Cardiac muscle cell (in vitro differentiated cells and primary cell): ENCODE measurements at regions not wholly inside any gene's neighbourhood (a gene's known extent, or its start where the extent isn't known, plus 50 kb on each side); places are given as distances from the start of the nearest gene placed in this dataset.

ENCODE experiments used
- DNase-seq, 2 donors: peaks; one replicate each; pipeline versions ENCODE4 v3.0.0 to v3.0.0-alpha.2; 2010 to 2017; ENCODE audit warnings: low read depth in 1 of 2, low spot score in 1 of 2
- H3K27ac ChIP-seq: fragments of 200-600 bp; sonication (generic); 2 replicates; pipeline ENCODE4 v1.5.1; 2016
- H3K27me3 ChIP-seq: fragments of 200-600 bp; sonication (generic); 2 replicates; pipeline ENCODE4 v1.6.0; 2016; ENCODE audit warnings: control low read depth
- H3K36me3 ChIP-seq: fragments of 200-600 bp; sonication (generic); 2 replicates; pipeline ENCODE4 v1.5.1; 2016; ENCODE audit warnings: control low read depth
- H3K4me1 ChIP-seq: fragments of 200-600 bp; sonication (generic); 2 replicates; pipeline ENCODE4 v1.8.1; 2017; ENCODE audit warnings: low read depth, mild to moderate bottlenecking, mixed run types
- H3K4me3 ChIP-seq: fragments of 200-600 bp; sonication (generic); 2 replicates; pipeline ENCODE4 v1.5.1; 2016; ENCODE audit warnings: mild to moderate bottlenecking
- H3K9me3 ChIP-seq: fragments of 200-600 bp; sonication (generic); 2 replicates; pipeline ENCODE4 v1.5.1; 2017; ENCODE audit warnings: low read depth, mild to moderate bottlenecking, control low read depth
- TF ChIP-seq, protein P1 (sequence below): IDR thresholded peaks from 2 replicates; pipeline ENCODE4 v1.5.1; 2012; ENCODE audit warnings: low read depth, mild to moderate bottlenecking, low read length

DNA sequence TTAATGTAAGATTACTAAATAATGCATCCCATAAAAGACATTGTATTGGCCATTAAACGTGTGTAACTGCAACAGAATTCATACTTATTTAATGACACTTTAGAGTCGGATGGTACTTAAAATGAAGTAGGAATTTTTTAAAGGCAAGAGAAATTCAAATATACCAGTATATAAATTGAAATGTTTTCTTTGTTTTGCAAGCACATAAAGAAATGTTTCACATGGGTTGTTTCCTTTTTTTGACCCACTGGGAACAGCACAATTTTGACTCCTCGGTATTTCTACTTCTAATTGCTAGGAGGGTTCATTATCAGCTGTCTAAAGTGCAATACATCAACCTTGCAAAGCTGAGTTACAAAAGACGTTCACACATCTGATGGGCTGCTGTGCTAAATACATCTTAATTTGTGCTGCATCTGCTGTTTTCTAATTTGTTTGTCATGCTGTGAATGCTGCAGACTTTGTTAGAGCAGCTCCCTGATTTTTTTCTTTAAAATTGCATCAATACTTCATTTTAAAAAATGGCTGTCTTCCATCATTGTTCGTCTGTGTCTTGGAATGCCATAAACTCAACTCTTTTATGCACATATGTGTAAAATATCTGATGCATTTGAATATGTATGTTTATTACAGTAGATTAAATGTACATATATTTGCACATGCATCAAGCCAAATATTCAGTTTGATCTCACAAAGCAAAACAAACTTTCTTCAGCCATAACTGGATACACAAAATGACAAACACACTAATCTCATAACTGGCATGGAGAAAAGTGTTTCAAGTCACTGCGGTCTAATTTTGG, 454.0 kb upstream of the GRAMD2B start:
- Histone ChIP-seq H3K9me3 (no peaks in the 10 kb centered on the region), H3K4me1 (peaks cover 5% of the 10 kb centered on the region), H3K4me3 (no peak overlapping the region), H3K27ac (no peak overlapping the region), H3K36me3 (no peaks in the 10 kb centered on the region), H3K27me3 (no peaks in the 10 kb centered on the region)
- TF ChIP-seq, protein P1, sequence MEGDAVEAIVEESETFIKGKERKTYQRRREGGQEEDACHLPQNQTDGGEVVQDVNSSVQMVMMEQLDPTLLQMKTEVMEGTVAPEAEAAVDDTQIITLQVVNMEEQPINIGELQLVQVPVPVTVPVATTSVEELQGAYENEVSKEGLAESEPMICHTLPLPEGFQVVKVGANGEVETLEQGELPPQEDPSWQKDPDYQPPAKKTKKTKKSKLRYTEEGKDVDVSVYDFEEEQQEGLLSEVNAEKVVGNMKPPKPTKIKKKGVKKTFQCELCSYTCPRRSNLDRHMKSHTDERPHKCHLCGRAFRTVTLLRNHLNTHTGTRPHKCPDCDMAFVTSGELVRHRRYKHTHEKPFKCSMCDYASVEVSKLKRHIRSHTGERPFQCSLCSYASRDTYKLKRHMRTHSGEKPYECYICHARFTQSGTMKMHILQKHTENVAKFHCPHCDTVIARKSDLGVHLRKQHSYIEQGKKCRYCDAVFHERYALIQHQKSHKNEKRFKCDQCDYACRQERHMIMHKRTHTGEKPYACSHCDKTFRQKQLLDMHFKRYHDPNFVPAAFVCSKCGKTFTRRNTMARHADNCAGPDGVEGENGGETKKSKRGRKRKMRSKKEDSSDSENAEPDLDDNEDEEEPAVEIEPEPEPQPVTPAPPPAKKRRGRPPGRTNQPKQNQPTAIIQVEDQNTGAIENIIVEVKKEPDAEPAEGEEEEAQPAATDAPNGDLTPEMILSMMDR, result no peak
- DNase-seq, result no peak

DNA sequence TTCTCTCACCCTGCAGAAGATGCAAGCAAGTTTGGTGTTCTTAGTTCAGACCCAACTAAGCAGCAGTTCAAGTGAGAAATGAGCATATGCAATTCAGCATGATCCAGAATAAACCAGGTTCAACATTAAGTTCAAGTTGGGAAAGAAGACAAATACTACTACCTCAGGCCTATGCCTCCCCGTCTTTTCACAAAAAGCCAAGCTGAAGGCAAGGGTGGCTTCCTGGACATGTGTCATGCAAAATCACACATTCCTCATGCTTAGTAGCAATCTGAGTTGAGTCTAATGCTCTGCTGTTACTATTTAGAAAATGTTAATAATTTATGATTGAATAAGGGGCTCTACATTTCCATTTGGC, 453.4 kb upstream of the GRAMD2B start:
- no peak for DNase-seq
- H3K4me1 ChIP-seq, result peaks cover 11% of the 10 kb centered on the region
- H3K36me3 ChIP-seq, result no peaks in the 10 kb centered on the region
- TF ChIP-seq, protein P1, result no peak
- no peak overlapping the region for H3K4me3 ChIP-seq
- no peaks in the 10 kb centered on the region for H3K9me3 ChIP-seq
- H3K27me3 ChIP-seq, result no peaks in the 10 kb centered on the region
- no peak overlapping the region for H3K27ac ChIP-seq

DNA sequence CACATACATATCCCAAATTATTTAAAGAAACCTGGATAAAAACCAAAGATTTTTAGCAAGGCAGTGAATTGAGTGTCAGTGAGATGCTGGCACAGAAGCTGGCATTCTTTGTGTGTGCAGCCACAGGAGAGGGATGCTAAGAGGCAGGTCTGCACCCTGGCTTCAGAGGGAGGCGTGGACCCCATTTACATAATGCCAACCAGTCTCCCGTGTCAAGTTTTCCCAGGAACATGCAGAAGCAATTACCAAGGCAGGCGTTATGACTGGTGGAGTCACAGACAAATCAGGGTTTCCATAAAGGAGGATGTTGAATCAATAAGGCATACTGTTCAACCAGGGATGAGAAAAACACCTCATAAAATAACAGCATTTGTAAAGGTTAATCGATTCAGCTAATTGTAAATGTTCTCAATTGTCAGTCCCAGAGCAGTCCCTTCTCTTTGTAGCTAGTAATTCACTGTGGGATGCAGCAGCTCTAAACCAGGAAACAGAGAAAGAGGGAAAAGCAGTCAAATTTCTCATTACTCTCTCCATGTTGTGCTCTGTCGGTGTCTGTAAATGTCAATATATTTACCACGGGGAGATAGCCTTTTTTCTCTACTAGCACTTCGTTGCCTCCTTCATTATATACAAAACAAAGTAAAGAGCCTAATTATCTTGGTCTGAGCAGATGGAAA, 452.4 kb upstream of the GRAMD2B start:
- TF ChIP-seq, protein P1, result no peak
- Histone ChIP-seq H3K36me3 (no peaks in the 10 kb centered on the region), H3K27ac (no peak overlapping the region), H3K4me1 (peaks cover 11% of the 10 kb centered on the region), H3K27me3 (no peaks in the 10 kb centered on the region), H3K9me3 (no peaks in the 10 kb centered on the region), H3K4me3 (no peak overlapping the region)
- no peak for DNase-seq

DNA sequence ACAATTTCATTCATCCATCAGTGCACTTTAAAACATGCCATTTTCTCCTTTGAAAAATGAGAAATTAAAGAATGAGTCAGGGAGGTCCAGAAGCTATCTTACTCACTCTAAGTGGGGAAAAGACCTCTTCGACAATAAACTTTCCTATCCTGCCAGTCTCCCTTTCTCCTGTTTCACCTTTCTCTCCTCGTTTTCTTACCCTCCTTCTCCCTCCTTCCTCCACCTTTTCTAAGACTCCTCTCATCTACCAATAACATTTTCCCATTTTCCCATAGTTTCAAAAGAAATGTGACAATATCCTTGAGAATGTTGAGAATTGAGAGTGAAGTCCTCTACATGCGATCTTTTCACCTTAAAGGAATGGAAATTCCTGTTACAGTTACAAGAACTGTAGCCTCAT, 450.5 kb upstream of the GRAMD2B start:
- no peak overlapping the region for H3K27ac ChIP-seq
- H3K4me1 ChIP-seq, result peaks cover 11% of the 10 kb centered on the region
- no peaks in the 10 kb centered on the region for H3K27me3 ChIP-seq
- no peak overlapping the region for H3K4me3 ChIP-seq
- no peak for DNase-seq
- TF ChIP-seq, protein P1, result no peak
- no peaks in the 10 kb centered on the region for H3K9me3 ChIP-seq
- no peaks in the 10 kb centered on the region for H3K36me3 ChIP-seq

DNA sequence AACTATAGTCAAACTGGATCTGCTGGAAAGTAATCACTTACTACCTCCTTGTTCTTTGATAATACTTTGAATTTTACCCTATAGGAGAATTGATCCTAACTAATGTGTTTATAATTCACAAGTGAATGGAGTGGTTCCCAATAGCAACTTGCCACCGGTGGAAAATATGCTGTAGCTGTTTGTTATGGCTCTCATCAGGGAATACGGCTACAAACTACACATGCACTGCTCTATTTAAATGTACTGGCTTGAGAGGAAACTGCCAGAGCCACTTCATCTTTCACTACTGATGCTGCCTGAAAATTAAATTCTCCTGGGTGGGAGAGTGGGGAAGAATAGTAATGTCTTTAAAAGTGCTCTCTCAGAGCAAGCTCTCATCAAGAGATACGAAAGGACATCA, 448.5 kb upstream of the GRAMD2B start:
- H3K9me3 ChIP-seq, result no peaks in the 10 kb centered on the region
- H3K27me3 ChIP-seq, result no peaks in the 10 kb centered on the region
- no peak overlapping the region for H3K4me3 ChIP-seq
- TF ChIP-seq, protein P1, result no peak
- no peaks in the 10 kb centered on the region for H3K36me3 ChIP-seq
- peaks cover 13% of the 10 kb centered on the region for H3K4me1 ChIP-seq
- peak in 1 of 2 donors; percentile 13 for DNase-seq
- H3K27ac ChIP-seq, result no peak overlapping the region
